Endothelial cell of umbilical vein (primary cell): ENCODE measurements at regions not wholly inside any gene's neighbourhood (a gene's known extent, or its start where the extent isn't known, plus 50 kb on each side); places are given as distances from the start of the nearest gene placed in this dataset.

Experiments used
- BruUV-seq: library from RNA; stranded (reverse); fragments of 400-500 nt; replicated peaks from 2 replicates; lab custom pipeline; 2021; lab: Mats Ljungman, UMichigan
- CTCF ChIA-PET: fragments of 300-600, 350-600 bp; sonication (Branson Sonifier 250); formaldehyde crosslinking; loops from one replicate; lab custom pipeline; 2021; ENCODE audit warnings: antibody characterized with exemption, inconsistent platforms; lab: Charles Lee
- POLR2A ChIA-PET: fragments of 300-600, 350-600 bp; sonication (Branson Sonifier 250); formaldehyde crosslinking; loops from one replicate; lab custom pipeline; 2021; ENCODE audit warnings: antibody characterized with exemption, inconsistent platforms; lab: Charles Lee
- DNase-seq: peaks from one replicate; pipeline ENCODE4 v3.0.0-alpha.2; 2011; ENCODE audit warnings: low read depth, low spot score
- FAIRE-seq: peaks from 2 replicates; lab custom pipeline; 2011; peaks lifted over from hg19 to GRCh38; lab: Jason Lieb, UNC
- H2AFZ ChIP-seq: 2 replicates; pipeline ENCODE4 v1.6.0; 2012; ENCODE audit warnings: low read depth, low read length, control low read depth, inconsistent platforms
- H3K27ac ChIP-seq: 2 replicates; pipeline ENCODE4 v1.5.1; 2011; ENCODE audit warnings: low read depth, mild to moderate bottlenecking, control low read depth, low read length, moderate library complexity; ENCODE audit not compliant: insufficient read depth
- H3K27me3 ChIP-seq, 2 experiments: 2 replicates each; pipeline versions ENCODE4 v1.6.0 to v1.6.1; 2011; ENCODE audit warnings: low read length in 2 of 2, mixed read lengths in 1 of 2; ENCODE audit not compliant: control insufficient read depth in 2 of 2, insufficient read depth in 2 of 2
- H3K36me3 ChIP-seq, 2 experiments: 2 replicates in 1 of 2; 3 replicates in 1 of 2; pipeline ENCODE4 v1.5.1; 2011; ENCODE audit warnings: low read length in 2 of 2, mild to moderate bottlenecking in 1 of 2, moderate library complexity in 1 of 2; ENCODE audit not compliant: control insufficient read depth in 2 of 2, insufficient read depth in 2 of 2; ENCODE audit errors: extremely low read depth in 1 of 2
- H3K4me1 ChIP-seq: 3 replicates; pipeline ENCODE4 v1.5.1; 2011; ENCODE audit warnings: mild to moderate bottlenecking, low read length; ENCODE audit not compliant: control insufficient read depth, insufficient read depth; ENCODE audit errors: extremely low read depth
- H3K4me2 ChIP-seq: 2 replicates; pipeline ENCODE4 v1.6.1; 2011; ENCODE audit warnings: low read length, control low read depth, mixed read lengths; ENCODE audit not compliant: insufficient read depth
- H3K4me3 ChIP-seq, 3 experiments: fragments of 200-600 bp in 1 of 3; sonication (generic), shearing (Covaris generic) in 1 of 3; replicated peaks in 1 of 3; 2 replicates each; pipeline ENCODE4 v1.5.1; 2011 to 2016; ENCODE audit warnings: control low read depth in 3 of 3, low read length in 3 of 3, mild to moderate bottlenecking in 2 of 3, inconsistent platforms in 1 of 3, low read depth in 1 of 3, moderate library complexity in 1 of 3; ENCODE audit not compliant: insufficient read depth in 1 of 3
- H3K79me2 ChIP-seq: 2 replicates; pipeline ENCODE4 v1.6.0; 2012; ENCODE audit warnings: low read length, inconsistent platforms; ENCODE audit not compliant: control insufficient read depth, insufficient read depth
- H3K9ac ChIP-seq: replicated peaks from 2 replicates; pipeline ENCODE3; 2011; ENCODE audit warnings: low read length, control low read depth; ENCODE audit not compliant: insufficient read depth; ENCODE audit errors: extremely low read depth
- H3K9me1 ChIP-seq: replicated peaks from 3 replicates; pipeline ENCODE4 v1.6.0; 2011; ENCODE audit warnings: mild to moderate bottlenecking, low read length; ENCODE audit not compliant: control insufficient read depth, insufficient read depth; ENCODE audit errors: extremely low read depth
- H3K9me3 ChIP-seq: replicated peaks from 2 replicates; pipeline ENCODE4 v1.5.1; 2012; ENCODE audit warnings: low read length, inconsistent platforms; ENCODE audit not compliant: control insufficient read depth, insufficient read depth
- H4K20me1 ChIP-seq: replicated peaks from 2 replicates; pipeline ENCODE3; 2011; ENCODE audit warnings: mild to moderate bottlenecking, low read length; ENCODE audit not compliant: control insufficient read depth, insufficient read depth; ENCODE audit errors: extremely low read depth
- CTCF ChIP-seq, 2 donors: IDR thresholded peaks; 1 replicate in 1 of 2; 2 replicates in 1 of 2; pipeline ENCODE4 v1.5.1; 2011; ENCODE audit warnings: low read length in 2 of 2, mild to moderate bottlenecking in 2 of 2, moderate library complexity in 2 of 2, control low read depth in 1 of 2, inconsistent platforms in 1 of 2, low read depth in 1 of 2; ENCODE audit not compliant: insufficient read depth in 1 of 2; ENCODE audit errors: extremely low read depth in 1 of 2
- EZH2 ChIP-seq: IDR thresholded peaks from 2 replicates; pipeline ENCODE4 v1.6.1; 2012; ENCODE audit warnings: borderline replicate concordance, low read depth, mild to moderate bottlenecking, moderate library complexity, low read length, inconsistent platforms; ENCODE audit not compliant: severe bottlenecking
- FOS ChIP-seq: IDR thresholded peaks from 2 replicates; pipeline ENCODE4 v1.6.1; 2011; ENCODE audit warnings: mild to moderate bottlenecking, low read length, moderate library complexity, borderline replicate concordance; ENCODE audit not compliant: insufficient read depth
- GATA2 ChIP-seq: IDR thresholded peaks from 2 replicates; pipeline ENCODE4 v1.7.0; 2011; ENCODE audit warnings: low read depth, mild to moderate bottlenecking, moderate library complexity, mixed read lengths, low read length; ENCODE audit not compliant: insufficient read length, insufficient read depth
- JUN ChIP-seq: IDR thresholded peaks from 2 replicates; pipeline ENCODE4 v1.6.1; 2011; ENCODE audit warnings: borderline replicate concordance, low read depth; ENCODE audit not compliant: insufficient read length, insufficient read depth
- MAX ChIP-seq: IDR thresholded peaks from 2 replicates; pipeline ENCODE4 v1.6.1; 2011; ENCODE audit not compliant: insufficient read depth, insufficient read length
- MYC ChIP-seq: IDR thresholded peaks from one replicate; pipeline ENCODE4 v1.6.1; 2011; ENCODE audit warnings: mild to moderate bottlenecking, low read depth, low read length
- POLR2A ChIP-seq: IDR thresholded peaks from 2 replicates; pipeline ENCODE4 v1.6.1; 2012; ENCODE audit warnings: low read depth, mild to moderate bottlenecking, control low read depth, low read length
- POLR2AphosphoS5 ChIP-seq: IDR thresholded peaks from 2 replicates; pipeline ENCODE4 v1.6.1; 2012; ENCODE audit warnings: low read depth, mild to moderate bottlenecking, control low read depth, low read length, moderate library complexity; ENCODE audit not compliant: insufficient read depth
- dilution Hi-C: fragments of 300-500 bp; cut with MboI; formaldehyde crosslinking; loops from one replicate; pipeline ENCODE4 v1.15.0; 2019; ENCODE audit warnings: low sequenced_read_pairs; ENCODE audit not compliant: extremely low pct_ligation_motif_present
- intact Hi-C: fragments of 100-400 bp; cut with micrococcal nuclease; formaldehyde crosslinking; loops from one replicate; pipeline ENCODE4 v1.10.0; 2022

DNA sequence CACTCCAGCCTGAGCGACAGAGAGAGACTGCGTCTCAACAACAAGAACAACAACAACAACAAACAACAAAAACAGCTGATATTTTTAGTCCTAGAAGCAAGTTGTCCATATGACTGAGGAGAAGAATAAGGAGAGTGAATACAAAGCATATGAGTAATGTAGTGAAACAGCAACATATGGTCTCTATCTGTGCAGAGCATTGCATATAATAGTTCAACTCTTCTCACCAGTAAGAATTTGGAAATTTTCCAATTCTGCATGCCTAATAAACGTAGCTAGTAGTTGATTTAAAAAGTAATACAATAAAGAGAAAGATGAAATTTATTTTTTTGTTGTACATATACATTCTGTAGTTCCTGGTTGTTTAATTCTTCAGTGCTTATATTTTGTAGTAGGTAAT, 129.7 kb upstream of the FAM83B start:
- ChIA-PET CTCF (interaction anchor here (1.1 to 4.8 kb wide), 10 partner anchors 17 to 733 kb away, joined by 3 to 48 read pairs (median 7); no protein-coding TSS in a partner anchor), POLR2A (no interaction called here)
- FAIRE-seq (no peak), DNase-seq (no peak)
- H3K4me1 ChIP-seq: no peaks in the 10 kb centered on the region
- no peaks in the 10 kb centered on the region for H3K79me2 ChIP-seq
- H2AFZ ChIP-seq: no peak overlapping the region
- H3K9ac ChIP-seq: no peak overlapping the region
- no peak for TF ChIP-seq MYC
- TF ChIP-seq FOS: no peak
- TF ChIP-seq MAX: no peak
- TF ChIP-seq GATA2: no peak
- no peak for TF ChIP-seq CTCF (IDR thresholded peaks at IDR 0.05; ENCODE audit: extremely low read depth in 1 of 2, insufficient read depth in 1 of 2, low read depth in 1 of 2, low read length in 2 of 2)
- TF ChIP-seq EZH2: no peak
- no peak for TF ChIP-seq JUN
- no peak for TF ChIP-seq POLR2AphosphoS5
- TF ChIP-seq POLR2A: no peak
- no peaks in the 10 kb centered on the region for H3K9me3 ChIP-seq
- BruUV-seq: no TSS peak
- no peaks in the 10 kb centered on the region for H3K36me3 ChIP-seq
- H3K27me3 ChIP-seq: peaks cover 0 to 2% of the 10 kb centered on the region in 2 experiments
- intact Hi-C loops: loop anchor here (5.0 kb wide), 1 partner anchor 730 kb away; no protein-coding TSS in a partner anchor
- H3K27ac ChIP-seq: no peak overlapping the region
- no peaks in the 10 kb centered on the region for H4K20me1 ChIP-seq
- H3K4me2 ChIP-seq: no peak overlapping the region
- dilution Hi-C loops: no loop called here
- H3K4me3 ChIP-seq: no peak overlapping the region
- H3K9me1 ChIP-seq: no peaks in the 10 kb centered on the region
